ENCODE measurements at regions not wholly inside any gene's neighbourhood (a gene's known extent, or its start where the extent isn't known, plus 50 kb on each side); places are given as distances from the start of the nearest gene placed in this dataset.

GRCh38 chr14:41201696-41202095 lies 405.0 kb upstream of the LRFN5 start:
- DNase-seq (ENCODE audit: low spot score in 2 of 2), result no peak
- WGBS, 2 donors, result 50 to 61% methylated on average over 3 of the region's 3 CpGs
- H3K4me3 ChIP-seq (ENCODE audit: low read depth, poor library complexity, severe bottlenecking), result no peak overlapping the region
- intact Hi-C loops (cut with DNase I; ENCODE audit: low total_unique reads), result no loop called here
- no peak for TF ChIP-seq CTCF (IDR thresholded peaks at IDR 0.05)
- no peak for TF ChIP-seq POLR2A (IDR thresholded peaks at IDR 0.05)

DNA sequence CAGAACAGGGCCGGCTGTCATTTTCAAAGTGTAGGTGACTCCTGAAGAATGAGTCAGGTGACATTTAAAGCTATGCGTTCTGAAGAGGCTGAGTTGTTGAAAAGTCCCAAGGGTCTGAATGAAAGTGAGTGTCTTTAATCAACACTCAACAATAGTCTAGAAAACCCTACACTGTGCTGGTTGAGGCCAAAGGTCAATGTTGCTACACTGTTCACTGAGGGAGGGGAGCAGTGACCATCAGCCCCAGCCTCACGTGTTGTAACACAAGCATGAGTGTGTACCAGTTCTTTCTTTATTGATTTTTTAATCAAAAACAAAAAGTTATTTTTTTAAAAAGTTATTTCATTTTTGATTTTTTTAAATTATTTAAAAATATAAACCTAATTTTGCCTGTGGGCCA lies 418.8 kb upstream of the LRFN5 start:
- TF ChIP-seq POLR2A (IDR thresholded peaks at IDR 0.05) (no peak), CTCF (IDR thresholded peaks at IDR 0.05) (no peak)
- 77 to 81% methylated on average over 3 of the region's 3 CpGs for WGBS, 2 donors

DNA sequence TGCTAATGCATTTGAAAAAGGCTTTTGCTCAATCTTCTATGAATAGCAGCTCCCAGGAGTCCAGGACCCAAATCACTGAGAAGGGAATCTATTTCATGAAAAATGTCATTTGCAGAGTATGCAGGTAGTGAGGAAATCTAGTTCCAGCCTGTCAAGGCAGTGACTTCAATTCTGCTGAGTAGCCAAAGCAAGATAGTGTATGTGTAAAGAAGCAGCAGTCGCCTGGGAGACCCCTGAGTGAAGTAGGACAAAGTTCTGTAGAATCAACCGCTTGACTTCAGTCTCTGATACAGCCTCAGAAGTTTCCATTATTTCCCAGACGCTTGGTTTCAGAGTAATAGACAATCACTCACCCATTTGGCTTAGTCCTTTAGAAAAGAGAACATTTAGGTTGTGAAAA lies 435.6 kb upstream of the LRFN5 start:
- no peak for DNase-seq (ENCODE audit: low spot score in 2 of 2)
- intact Hi-C loops (cut with DNase I; ENCODE audit: low total_unique reads), result no loop called here
- 59 to 73% methylated on average over 3 of the region's 3 CpGs for WGBS, 2 donors
- H3K4me3 ChIP-seq (ENCODE audit: low read depth, poor library complexity, severe bottlenecking), result no peak overlapping the region
- TF ChIP-seq POLR2A (IDR thresholded peaks at IDR 0.05) (no peak), CTCF (IDR thresholded peaks at IDR 0.05) (no peak)

More for the DNA sequence above, 418.8 kb upstream of the LRFN5 start:
- H3K4me3 ChIP-seq (ENCODE audit: low read depth, poor library complexity, severe bottlenecking), result no peak overlapping the region
- intact Hi-C loops (cut with DNase I; ENCODE audit: low total_unique reads), result no loop called here
- DNase-seq (ENCODE audit: low spot score in 2 of 2), result no peak

DNA sequence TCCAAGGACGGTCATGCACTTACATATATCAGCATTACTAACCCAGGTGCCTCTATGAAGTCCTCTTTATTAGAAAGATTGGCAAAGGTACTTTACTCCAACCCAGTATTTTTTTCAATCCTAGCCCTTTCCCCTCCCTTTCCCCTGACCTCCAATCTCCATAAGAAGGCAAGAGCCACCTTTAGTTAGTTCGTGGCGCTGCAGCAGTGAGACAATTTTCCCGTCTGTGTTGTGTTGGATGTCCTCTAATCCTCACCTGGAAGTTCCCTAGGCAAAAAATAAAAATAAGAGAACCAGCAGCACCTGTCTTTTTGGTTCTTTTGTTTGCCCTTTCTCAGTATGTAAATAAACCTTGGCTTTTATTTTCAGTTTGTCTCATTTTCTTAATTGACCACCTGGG lies 439.6 kb upstream of the LRFN5 start:
- intact Hi-C loops (cut with DNase I; ENCODE audit: low total_unique reads), result no loop called here
- DNase-seq (ENCODE audit: low spot score in 2 of 2), result no peak
- TF ChIP-seq CTCF (IDR thresholded peaks at IDR 0.05), result no peak
- H3K4me3 ChIP-seq (ENCODE audit: low read depth, poor library complexity, severe bottlenecking), result no peak overlapping the region
- 83 to 86% methylated on average over 4 of the region's 4 CpGs for WGBS, 2 donors

- intact Hi-C loops (cut with DNase I; ENCODE audit: low total_unique reads), result no loop called here
- WGBS, 2 donors, result 92 to 95% methylated on average over 23 to 44 of the region's 56 CpGs
- no peak for DNase-seq (ENCODE audit: low spot score in 2 of 2)
- no peak overlapping the region for H3K4me3 ChIP-seq (ENCODE audit: low read depth, poor library complexity, severe bottlenecking)
- TF ChIP-seq CTCF (IDR thresholded peaks at IDR 0.05) (no peak), POLR2A (IDR thresholded peaks at IDR 0.05) (no peak)
Observed at GRCh38 chr14:41154143-41154807, 452.4 kb upstream of the LRFN5 start.

DNA sequence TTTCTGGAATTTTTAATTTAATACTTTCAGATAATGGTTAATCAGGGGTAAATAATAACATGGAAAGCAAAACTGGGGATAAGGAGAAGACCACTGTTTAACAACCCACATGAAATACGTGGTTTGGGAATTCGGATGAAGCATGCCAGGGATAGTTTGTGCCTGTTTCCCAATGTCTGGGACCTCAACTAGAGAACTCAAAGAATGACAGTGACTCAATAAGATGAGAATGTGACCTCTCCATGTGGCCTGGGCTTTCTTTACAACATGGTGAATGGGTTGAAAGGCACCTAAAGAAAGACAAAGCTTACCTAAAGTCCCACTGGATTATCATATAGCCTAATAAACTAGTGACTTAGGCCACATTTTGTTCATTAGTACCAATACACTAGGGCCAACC lies 460.3 kb upstream of the LRFN5 start:
- WGBS, 2 donors, result 43 to 94% methylated on average over 2 of the region's 2 CpGs
- no peak overlapping the region for H3K4me3 ChIP-seq (ENCODE audit: low read depth, poor library complexity, severe bottlenecking)
- intact Hi-C loops (cut with DNase I; ENCODE audit: low total_unique reads), result no loop called here
- DNase-seq (ENCODE audit: low spot score in 2 of 2), result no peak
- no peak for TF ChIP-seq POLR2A (IDR thresholded peaks at IDR 0.05)
